ENCODE measurements at regions not wholly inside any gene's neighbourhood (a gene's known extent, or its start where the extent isn't known, plus 50 kb on each side); places are given as distances from the start of the nearest gene placed in this dataset.

- H3K4me1 Mint-ChIP-seq (ENCODE audit: unreplicated experiment) = peaks cover 11% of the 10 kb centered on the region
- no peaks in the 10 kb centered on the region for H3K36me3 Mint-ChIP-seq
- no peak for DNase-seq (ENCODE audit: extremely low spot score, unreplicated experiment)
- no peak for TF ChIP-seq CTCF (conservative IDR thresholded peaks at IDR 0.05)
- H3K4me3 Mint-ChIP-seq = no peak overlapping the region
- peaks cover 25% of the 10 kb centered on the region for H3K27me3 Mint-ChIP-seq
- H3K9me3 Mint-ChIP-seq = no peaks in the 10 kb centered on the region
- no peak overlapping the region for H3K27ac Mint-ChIP-seq
Measured at GRCh38 chr13:36543671-36544070, 111.4 kb downstream of the CCNA1 start.

- peaks cover 29% of the 10 kb centered on the region for H3K27me3 Mint-ChIP-seq
- TF ChIP-seq CTCF (conservative IDR thresholded peaks at IDR 0.05) = no peak
- peaks cover 7% of the 10 kb centered on the region for H3K9me3 Mint-ChIP-seq
- no peaks in the 10 kb centered on the region for H3K36me3 Mint-ChIP-seq
- H3K4me3 Mint-ChIP-seq = no peak overlapping the region
- DNase-seq (ENCODE audit: extremely low spot score, unreplicated experiment) = no peak
- H3K4me1 Mint-ChIP-seq (ENCODE audit: unreplicated experiment) = peaks cover 11% of the 10 kb centered on the region
- no peak overlapping the region for H3K27ac Mint-ChIP-seq
Measured at GRCh38 chr13:36548129-36548528, 115.8 kb downstream of the CCNA1 start.

- Mint-ChIP-seq H3K9me3 (peaks cover 7% of the 10 kb centered on the region), H3K4me3 (no peak overlapping the region), H3K4me1 (ENCODE audit: unreplicated experiment) (peaks cover 2% of the 10 kb centered on the region), H3K27ac (no peak overlapping the region), H3K27me3 (peaks cover 33% of the 10 kb centered on the region), H3K36me3 (no peaks in the 10 kb centered on the region)
- no peak for DNase-seq (ENCODE audit: extremely low spot score, unreplicated experiment)
- no peak for TF ChIP-seq CTCF (conservative IDR thresholded peaks at IDR 0.05)
Measured at GRCh38 chr13:36549126-36549702, 116.9 kb downstream of the CCNA1 start.

GRCh38 chr13:36549755-36550154, 117.5 kb downstream of the CCNA1 start:
- Mint-ChIP-seq H3K9me3 (peaks cover 7% of the 10 kb centered on the region), H3K27ac (no peak overlapping the region), H3K4me3 (no peak overlapping the region), H3K36me3 (no peaks in the 10 kb centered on the region), H3K4me1 (ENCODE audit: unreplicated experiment) (no peaks in the 10 kb centered on the region), H3K27me3 (peaks cover 33% of the 10 kb centered on the region)
- no peak for TF ChIP-seq CTCF (conservative IDR thresholded peaks at IDR 0.05)
- no peak for DNase-seq (ENCODE audit: extremely low spot score, unreplicated experiment)

- Mint-ChIP-seq H3K4me1 (ENCODE audit: unreplicated experiment) (no peaks in the 10 kb centered on the region), H3K27ac (no peak overlapping the region), H3K9me3 (peaks cover 7% of the 10 kb centered on the region), H3K27me3 (peaks cover 30% of the 10 kb centered on the region), H3K4me3 (no peak overlapping the region), H3K36me3 (no peaks in the 10 kb centered on the region)
- no peak for TF ChIP-seq CTCF (conservative IDR thresholded peaks at IDR 0.05)
- DNase-seq (ENCODE audit: extremely low spot score, unreplicated experiment) = no peak
Measured at GRCh38 chr13:36550177-36550576, 117.9 kb downstream of the CCNA1 start.

- H3K27me3 Mint-ChIP-seq = peaks cover 26% of the 10 kb centered on the region
- H3K4me1 Mint-ChIP-seq (ENCODE audit: unreplicated experiment) = no peaks in the 10 kb centered on the region
- no peak overlapping the region for H3K27ac Mint-ChIP-seq
- no peak for DNase-seq (ENCODE audit: extremely low spot score, unreplicated experiment)
- H3K4me3 Mint-ChIP-seq = no peak overlapping the region
- H3K9me3 Mint-ChIP-seq = peaks cover 7% of the 10 kb centered on the region
- no peaks in the 10 kb centered on the region for H3K36me3 Mint-ChIP-seq
- TF ChIP-seq CTCF (conservative IDR thresholded peaks at IDR 0.05) = no peak
Measured at GRCh38 chr13:36551445-36551844, 119.2 kb downstream of the CCNA1 start.

All from type B pancreatic cell (in vitro differentiated cells).